COLO829 (cell line): ENCODE measurements at regions not wholly inside any gene's neighbourhood (a gene's known extent, or its start where the extent isn't known, plus 50 kb on each side); places are given as distances from the start of the nearest gene placed in this dataset.
"Not testable (repeated sequence)": the region's sequence is repeated elsewhere in the genome, so short reads cannot be mapped to it uniquely, and the experiment has no call there.

ENCODE experiments used
- DNase-seq: peaks from one replicate; pipeline ENCODE4 v3.0.0; 2012; ENCODE audit warnings: low spot score

- DNase-seq = no peak
Measured at GRCh38 chr1:228868731-228869024, 133.4 kb downstream of the RHOU start.

GRCh38 chr1:228869312-228869824 is 134.1 kb downstream of the RHOU start:
- no peak for DNase-seq

- DNase-seq = no peak
Measured at GRCh38 chr1:228870041-228870713, 134.9 kb downstream of the RHOU start.

- DNase-seq = no peak
Measured at GRCh38 chr1:228871314-228872061, 136.2 kb downstream of the RHOU start.

GRCh38 chr1:228872080-228872479 is 136.8 kb downstream of the RHOU start:
- no peak for DNase-seq

- no peak for DNase-seq
Measured at GRCh38 chr1:228873709-228874108, 138.4 kb downstream of the RHOU start.

- no peak for DNase-seq
Measured at GRCh38 chr1:228875741-228876140, 140.5 kb downstream of the RHOU start.

- no peak for DNase-seq
Measured at GRCh38 chr1:228876187-228876586, 140.9 kb downstream of the RHOU start.

GRCh38 chr1:228879164-228879563 is 143.9 kb downstream of the RHOU start:
- no peak for DNase-seq

- DNase-seq = no peak
Measured at GRCh38 chr1:228882041-228882770, 146.9 kb downstream of the RHOU start.

GRCh38 chr1:228882771-228883450 is 147.6 kb downstream of the RHOU start:
- no peak for DNase-seq

GRCh38 chr1:228883535-228883934 is 148.3 kb downstream of the RHOU start:
- DNase-seq = no peak

GRCh38 chr1:228884196-228884595 is 148.9 kb downstream of the RHOU start:
- no peak for DNase-seq

- no peak for DNase-seq
Measured at GRCh38 chr1:228884615-228885566, 149.6 kb downstream of the RHOU start.

GRCh38 chr1:228885845-228886244 is 150.6 kb downstream of the RHOU start:
- DNase-seq = no peak

- no peak for DNase-seq
Measured at GRCh38 chr1:228887101-228887500, 151.8 kb downstream of the RHOU start.

GRCh38 chr1:228887960-228888359 is 152.7 kb downstream of the RHOU start:
- DNase-seq = no peak

GRCh38 chr1:228889289-228889688 is 154.0 kb downstream of the RHOU start:
- no peak for DNase-seq

- DNase-seq = no peak
Measured at GRCh38 chr1:228891272-228892034, 156.2 kb downstream of the RHOU start.

- DNase-seq = not testable (repeated sequence)
Measured at GRCh38 chr1:228892200-228892599, 156.9 kb downstream of the RHOU start.
